Prostate gland (tissue), 2 donors: ENCODE measurements at regions not wholly inside any gene's neighbourhood (a gene's known extent, or its start where the extent isn't known, plus 50 kb on each side); places are given as distances from the start of the nearest gene placed in this dataset.

Experiments used
- CTCF ChIP-seq, 4 experiments: fragments of 200-600 bp in 2 of 4; fragments of 450-650 bp in 2 of 4; sonication (generic) in 2 of 4; IDR thresholded peaks; 1 replicate in 3 of 4; 2 replicates in 1 of 4; pipeline ENCODE4 v1.5.1; 2016 to 2019; ENCODE audit warnings: antibody characterized with exemption in 4 of 4, mild to moderate bottlenecking in 2 of 4, moderate library complexity in 2 of 4
- POLR2A ChIP-seq: fragments of 450-650 bp; IDR thresholded peaks from one replicate; pipeline ENCODE4 v1.6.1; 2016; ENCODE audit warnings: antibody characterized with exemption, mild to moderate bottlenecking

GRCh38 chr18:43785158-43785557 lies 507.9 kb upstream of the SYT4 start:
- TF ChIP-seq CTCF (IDR thresholded peaks at IDR 0.05): no peak
- TF ChIP-seq POLR2A: no peak
